GM21526 (cell line): ENCODE measurements at regions not wholly inside any gene's neighbourhood (a gene's known extent, or its start where the extent isn't known, plus 50 kb on each side); places are given as distances from the start of the nearest gene placed in this dataset.

Experiments
- ATAC-seq: cut with Tn5 transposase; IDR thresholded peaks from one replicate; pipeline ENCODE4 v1.9.1; 2021; ENCODE audit warnings: moderate library complexity; ENCODE audit not compliant: unreplicated experiment, low FRiP score

DNA sequence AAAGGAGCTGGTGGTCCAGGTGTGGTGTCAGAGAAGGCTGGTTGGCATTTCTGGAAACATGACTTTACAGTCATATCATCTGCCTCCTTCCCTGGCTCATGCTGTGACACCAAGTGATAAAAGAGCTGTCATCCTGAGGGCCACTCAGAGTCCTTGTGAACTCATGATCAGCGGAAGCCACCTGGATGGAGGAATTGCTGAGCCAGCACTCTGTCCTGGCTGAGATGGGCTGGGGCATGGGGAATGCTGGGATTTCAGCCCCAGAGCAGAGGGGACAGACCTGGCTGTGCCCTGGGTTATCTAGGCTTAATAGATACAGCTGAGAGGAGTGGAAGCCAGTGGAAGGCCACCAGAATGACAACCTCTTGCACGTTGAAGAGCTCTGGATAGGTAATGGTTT, 214.3 kb downstream of the DHX35 start:
- ATAC-seq: no peak

DNA sequence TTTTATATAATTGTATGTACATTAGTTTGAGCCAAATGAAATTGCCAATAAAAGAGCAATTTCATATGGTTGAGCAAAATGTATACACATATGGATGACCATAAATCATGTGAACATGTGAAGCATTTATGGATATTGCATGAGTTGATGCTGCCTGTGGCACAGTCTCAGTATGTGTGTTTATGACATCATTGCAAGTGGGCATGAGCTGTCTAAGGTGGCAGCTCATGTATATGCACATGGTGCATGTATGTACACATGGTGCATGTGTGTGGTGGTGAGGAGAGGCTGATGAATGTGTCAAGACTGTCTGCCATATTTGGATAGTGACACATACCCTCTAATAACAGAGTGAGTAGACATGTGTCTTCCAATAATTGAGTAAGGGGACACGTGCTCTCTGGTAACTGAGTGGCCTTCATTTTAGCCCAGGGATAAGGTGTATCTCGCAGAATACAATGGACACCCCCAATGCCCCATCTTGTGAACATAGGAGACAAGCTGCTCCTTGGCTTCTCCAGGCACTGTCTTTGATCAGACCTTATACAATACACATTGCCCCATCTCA, 208.8 kb downstream of the DHX35 start:
- ATAC-seq: no peak

- ATAC-seq: no peak
These were observed 203.0 kb downstream of the DHX35 start for GRCh38 chr20:39165099-39165498.

GRCh38 chr20:39164642-39165041, 202.5 kb downstream of the DHX35 start:
- ATAC-seq: no peak

- no peak for ATAC-seq
These were observed 201.8 kb downstream of the DHX35 start for GRCh38 chr20:39163993-39164392.

DNA sequence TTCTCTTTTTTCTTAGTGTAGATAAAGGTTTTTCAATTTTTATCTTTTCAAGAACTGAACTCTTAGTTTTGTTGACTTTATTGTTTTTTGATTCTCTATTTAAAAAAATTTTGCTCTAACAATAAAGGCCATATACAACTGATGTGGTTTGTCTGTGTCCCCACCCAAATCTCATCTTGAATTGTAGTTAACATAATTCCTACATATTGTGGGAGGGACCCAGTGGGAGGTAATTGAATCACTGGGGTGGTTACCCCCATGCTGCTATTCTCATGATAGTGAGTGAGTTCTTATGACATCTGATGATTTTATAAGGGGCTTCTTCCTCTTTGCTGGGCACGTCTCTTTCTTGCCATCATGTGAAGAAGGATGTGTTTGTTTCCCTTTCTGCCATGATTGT, 199.8 kb downstream of the DHX35 start:
- ATAC-seq: no peak

GRCh38 chr20:39155971-39156370, 193.8 kb downstream of the DHX35 start:
- no peak for ATAC-seq

- ATAC-seq: no peak
These were observed 190.6 kb downstream of the DHX35 start for GRCh38 chr20:39152742-39153141.

DNA sequence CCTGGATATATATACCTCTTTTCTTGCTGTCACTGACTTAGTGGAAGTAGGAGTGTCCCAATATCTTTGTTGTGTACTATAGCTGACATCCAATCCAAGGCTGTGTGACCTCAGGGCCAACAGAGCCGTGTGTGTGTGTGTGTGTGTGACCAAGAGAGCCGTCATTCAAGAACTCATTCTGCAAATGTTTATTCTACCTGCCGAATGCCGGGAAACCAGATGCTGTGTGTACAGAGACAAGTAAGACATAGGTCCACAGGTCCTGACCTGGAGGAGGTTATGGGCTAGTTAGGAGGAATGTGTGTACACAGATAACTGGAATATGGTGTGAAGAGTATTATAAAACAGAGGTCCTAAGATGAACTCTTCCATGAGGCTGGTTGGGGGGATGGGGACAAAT, 190.0 kb downstream of the DHX35 start:
- ATAC-seq: no peak

- ATAC-seq: no peak
These were observed 188.4 kb downstream of the DHX35 start for GRCh38 chr20:39150501-39150900.

GRCh38 chr20:39146394-39146793, 184.2 kb downstream of the DHX35 start:
- no peak for ATAC-seq

GRCh38 chr20:39145921-39146320, 183.8 kb downstream of the DHX35 start:
- no peak for ATAC-seq

GRCh38 chr20:39144757-39145156, 182.6 kb downstream of the DHX35 start:
- ATAC-seq: no peak

DNA sequence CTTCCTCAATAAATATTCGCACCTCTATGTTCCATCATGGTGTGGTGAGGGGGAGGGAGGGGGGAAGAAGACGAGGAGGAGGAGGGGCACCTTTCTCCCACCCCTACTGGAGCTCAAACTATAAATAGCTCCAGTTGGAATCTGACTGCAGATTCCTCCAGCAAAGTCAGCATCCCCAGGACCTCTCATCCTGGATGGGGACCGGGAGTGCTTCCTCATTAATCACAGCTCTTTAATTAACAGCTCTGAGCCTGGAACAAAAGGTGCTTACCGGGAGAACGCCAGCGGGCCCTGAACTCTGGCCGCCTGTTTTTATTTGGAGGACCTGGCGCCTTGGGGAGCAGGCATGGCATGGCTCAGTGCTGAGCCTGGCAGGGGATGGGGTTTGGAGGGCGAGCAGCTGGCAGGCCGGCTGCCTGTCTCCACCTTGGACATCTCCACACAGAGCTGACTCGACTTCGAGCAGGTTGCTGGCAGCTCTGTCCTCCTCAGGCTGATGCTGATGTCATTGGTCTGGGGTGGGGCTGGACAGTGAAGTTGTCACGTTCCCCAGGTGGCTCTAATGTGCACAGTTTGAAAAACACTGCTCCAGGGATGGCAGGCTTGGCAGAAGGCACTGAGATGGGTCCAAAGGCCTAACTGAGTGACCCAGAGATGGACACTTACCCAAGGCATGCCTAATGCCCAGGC, 180.4 kb downstream of the DHX35 start:
- no peak for ATAC-seq

- ATAC-seq: no peak
These were observed 175.2 kb downstream of the DHX35 start for GRCh38 chr20:39137299-39137698.

DNA sequence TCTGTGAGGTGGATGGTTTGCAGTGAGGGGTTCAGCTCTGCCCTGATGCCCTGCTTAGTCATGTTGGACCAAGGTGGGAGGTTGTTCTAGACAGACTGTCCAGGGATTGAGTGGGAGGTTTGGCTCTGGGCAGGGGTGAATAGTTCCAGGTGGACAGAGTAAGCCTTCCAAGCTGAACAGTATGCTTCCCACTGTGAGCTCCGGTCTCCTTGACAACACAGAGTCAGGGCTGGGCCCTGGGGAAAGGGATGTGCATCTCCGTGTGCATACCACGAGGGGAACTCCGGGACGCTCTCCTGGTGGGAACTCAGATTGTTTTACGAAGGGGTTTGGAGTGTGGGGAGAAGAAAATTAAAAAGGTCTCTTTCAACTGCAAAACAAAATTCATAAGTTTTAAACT, 174.7 kb downstream of the DHX35 start:
- no peak for ATAC-seq

GRCh38 chr20:39135885-39136544, 173.9 kb downstream of the DHX35 start:
- ATAC-seq: no peak

GRCh38 chr20:39133201-39133600, 171.1 kb downstream of the DHX35 start:
- ATAC-seq: no peak

DNA sequence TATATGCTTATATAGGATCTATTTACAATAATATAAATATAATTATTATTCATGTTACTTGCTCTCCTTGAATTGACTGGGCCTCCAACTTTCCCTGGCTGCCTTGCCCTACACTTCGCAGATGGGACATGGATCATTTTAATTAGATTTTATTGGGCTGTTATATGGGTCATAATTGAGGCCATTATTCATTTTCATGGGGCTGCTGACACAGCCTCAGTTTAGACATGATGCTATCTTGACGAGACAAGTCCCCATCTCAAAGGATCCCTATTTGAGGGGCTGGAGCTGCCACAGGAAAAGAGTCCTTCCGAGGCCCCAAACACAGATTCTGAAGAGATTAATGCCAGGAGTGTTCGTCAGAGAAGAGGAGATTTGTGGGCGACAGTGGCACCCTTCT, 170.4 kb downstream of the DHX35 start:
- no peak for ATAC-seq

GRCh38 chr20:39132093-39132492, 169.9 kb downstream of the DHX35 start:
- ATAC-seq: no peak

DNA sequence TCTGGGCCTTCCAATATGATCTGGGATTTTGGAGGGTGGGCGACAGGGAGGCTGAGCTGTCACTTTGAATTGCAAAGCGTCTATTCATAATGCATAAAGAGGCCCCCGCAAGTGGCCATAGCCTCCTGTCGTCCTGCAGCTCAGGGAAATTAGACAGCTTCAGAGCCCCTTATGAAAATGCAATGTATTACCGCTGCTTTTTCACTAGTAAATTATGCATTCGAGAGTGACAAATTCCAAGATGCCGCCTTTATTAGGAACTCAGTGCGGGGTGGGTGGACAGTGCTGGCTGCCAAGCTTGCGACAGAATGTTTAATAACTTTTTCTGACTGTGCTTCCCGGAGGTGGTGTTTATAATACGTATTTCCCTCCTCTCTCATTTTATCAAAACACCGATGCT, 168.5 kb downstream of the DHX35 start:
- ATAC-seq: no peak

- ATAC-seq: no peak
These were observed 167.4 kb downstream of the DHX35 start for GRCh38 chr20:39129523-39129922.
